HG02981 (cell line): ENCODE measurements at regions not wholly inside any gene's neighbourhood (a gene's known extent, or its start where the extent isn't known, plus 50 kb on each side); places are given as distances from the start of the nearest gene placed in this dataset.
"Not testable (repeated sequence)": the region's sequence is repeated elsewhere in the genome, so short reads cannot be mapped to it uniquely, and the experiment has no call there.

Source experiments
- ATAC-seq: cut with Tn5 transposase; IDR thresholded peaks from one replicate; pipeline ENCODE4 v1.9.1; 2021; ENCODE audit warnings: mild to moderate bottlenecking, moderate library complexity; ENCODE audit not compliant: unreplicated experiment

DNA sequence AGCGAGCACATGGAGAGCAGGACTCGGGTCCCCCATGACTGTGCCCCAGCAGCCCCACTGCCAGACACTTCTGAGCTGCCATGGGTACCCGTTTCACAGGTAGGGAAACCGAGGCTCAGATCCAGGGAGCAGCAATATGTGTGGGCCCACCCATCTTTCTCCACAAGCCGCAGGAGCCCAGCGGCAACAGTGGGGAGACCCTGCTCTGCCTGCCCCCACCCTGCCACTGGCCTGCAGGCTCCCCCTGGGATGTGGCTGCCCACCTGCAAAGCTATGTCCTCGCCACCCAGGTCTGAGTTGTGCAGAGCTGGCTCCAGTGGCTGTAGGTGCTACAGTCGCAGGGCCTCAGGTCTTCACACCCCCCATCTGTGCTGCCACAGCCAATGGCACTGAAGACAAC is 50.6 kb upstream of the C1QTNF9B start:
- no peak for ATAC-seq

DNA sequence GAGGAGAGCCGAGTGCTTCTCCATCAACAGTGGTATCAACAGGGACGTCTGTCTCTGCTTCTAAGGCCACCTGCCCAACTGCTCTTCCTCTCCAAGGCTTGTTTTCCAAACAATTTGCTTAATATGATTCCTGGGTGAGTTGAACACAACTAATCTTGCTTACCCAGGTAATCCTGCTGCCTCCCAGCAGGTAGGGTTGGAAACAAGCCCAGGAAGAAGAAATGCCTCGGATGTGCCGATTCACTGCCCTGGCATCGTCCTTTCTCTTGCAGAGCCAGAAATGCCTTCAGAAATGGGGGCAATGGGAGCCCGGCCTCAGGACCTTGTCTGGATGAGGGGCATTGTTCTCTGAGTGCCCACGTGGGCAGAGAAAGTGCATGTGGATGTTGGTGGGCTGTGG is 51.9 kb upstream of the C1QTNF9B start:
- ATAC-seq, result no peak

DNA sequence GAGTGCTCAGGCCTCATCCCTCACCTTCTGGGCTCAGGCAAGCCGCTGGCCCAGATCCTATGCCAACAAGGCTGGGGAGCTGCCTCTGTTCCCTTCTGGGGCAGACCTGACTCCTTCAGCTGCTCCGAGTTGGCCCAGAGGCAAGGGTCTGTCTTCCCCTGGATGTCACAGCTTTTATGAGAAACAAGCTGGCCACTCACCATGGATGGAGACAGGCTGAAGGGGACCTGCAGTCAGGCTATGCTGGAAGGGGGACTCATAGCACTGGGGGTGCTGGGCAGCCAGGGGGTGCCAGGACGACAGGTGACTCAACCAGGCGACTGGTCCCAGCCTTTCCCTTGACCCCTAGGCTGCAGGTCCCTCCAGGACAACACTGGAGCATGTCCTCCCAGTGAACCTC is 52.4 kb upstream of the C1QTNF9B start:
- ATAC-seq, result no peak

DNA sequence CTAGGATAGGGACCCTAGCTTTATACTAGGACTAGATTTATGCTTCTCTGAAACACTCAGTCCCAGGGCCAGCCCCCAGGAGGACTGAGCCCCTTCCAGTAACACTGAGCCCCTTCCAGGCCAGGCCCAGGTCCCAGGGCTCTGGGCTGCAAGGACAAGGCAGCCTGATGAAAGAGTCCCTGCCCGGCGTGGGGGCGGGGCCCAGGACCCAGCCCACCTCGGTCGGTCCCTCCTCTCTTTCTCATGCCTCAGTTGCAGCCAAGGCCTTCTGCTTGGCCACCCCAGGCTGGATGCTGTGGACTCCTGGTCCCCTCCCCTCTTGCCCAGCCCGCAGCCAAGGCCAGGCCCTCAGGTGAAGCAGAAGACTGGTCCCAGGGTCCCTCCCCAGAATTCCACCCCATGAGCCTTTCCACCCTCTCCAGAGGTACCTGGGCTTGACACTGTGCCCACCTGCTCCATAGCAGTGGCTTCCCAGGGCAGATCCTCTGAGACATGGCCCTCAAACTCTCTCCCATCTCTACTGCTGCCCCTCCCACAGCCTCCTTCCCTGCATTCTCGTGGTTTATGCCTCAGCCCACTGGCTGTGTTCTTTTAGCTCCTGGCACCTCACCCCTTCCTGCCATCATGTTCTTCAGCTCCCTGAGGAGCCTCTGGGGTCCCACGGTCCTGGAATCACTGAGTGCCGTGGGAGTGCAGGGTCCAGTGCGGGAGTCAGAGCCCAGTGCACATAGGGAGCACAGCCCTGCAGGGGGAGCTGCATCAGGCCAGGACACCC is 53.6 kb upstream of the C1QTNF9B start:
- no peak for ATAC-seq

DNA sequence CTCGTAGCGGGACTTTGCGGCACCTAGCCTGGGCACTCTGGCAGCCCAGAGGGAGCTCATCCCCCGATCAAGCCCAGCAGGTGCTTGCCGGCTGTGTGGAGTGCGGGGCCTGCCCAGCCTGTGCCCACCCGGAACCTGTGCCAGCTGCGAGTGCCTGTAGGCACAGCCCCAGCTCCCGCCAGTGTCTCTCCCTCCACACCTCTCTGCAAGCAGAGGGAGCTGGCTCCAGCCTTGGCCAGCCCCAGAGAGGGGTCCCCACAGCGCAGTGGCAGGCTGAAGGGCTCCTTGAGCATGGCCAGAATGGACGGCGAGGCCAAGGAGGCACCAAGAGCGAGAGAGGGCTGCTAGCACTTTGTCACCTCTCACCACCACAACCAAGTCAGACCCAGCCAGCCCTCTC is 55.5 kb upstream of the C1QTNF9B start:
- ATAC-seq, result no peak

DNA sequence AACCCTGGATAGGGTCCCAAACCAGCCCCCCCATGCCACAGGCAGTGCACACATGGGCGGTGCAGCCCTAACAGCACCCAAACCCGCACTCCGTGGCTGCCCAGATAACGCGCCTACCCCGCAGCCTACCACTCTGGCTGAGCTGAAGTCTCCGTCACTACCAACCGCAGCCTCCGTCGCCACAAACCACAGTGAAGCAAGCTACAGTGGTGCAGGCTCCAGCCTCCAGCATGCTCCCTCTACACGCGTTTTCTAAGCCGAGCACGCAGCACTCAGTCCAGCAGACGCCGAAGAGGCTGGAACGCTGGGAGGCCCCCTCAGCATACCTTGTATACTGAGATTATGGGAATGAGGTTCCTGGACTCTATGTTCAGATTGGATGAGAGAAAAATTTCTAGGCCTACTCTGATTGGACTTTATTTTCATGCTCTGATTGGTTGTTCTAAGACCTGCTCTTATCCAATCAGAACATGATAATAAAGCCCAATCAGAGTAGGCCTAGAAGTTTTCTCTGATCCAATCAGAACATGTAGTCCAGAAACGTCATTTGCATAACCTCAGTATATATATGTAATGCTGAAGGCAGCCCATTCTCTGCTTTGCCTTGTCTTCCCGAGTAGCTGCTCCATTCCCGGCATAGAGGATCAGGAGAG is 56.7 kb upstream of the C1QTNF9B start:
- ATAC-seq, result no peak

DNA sequence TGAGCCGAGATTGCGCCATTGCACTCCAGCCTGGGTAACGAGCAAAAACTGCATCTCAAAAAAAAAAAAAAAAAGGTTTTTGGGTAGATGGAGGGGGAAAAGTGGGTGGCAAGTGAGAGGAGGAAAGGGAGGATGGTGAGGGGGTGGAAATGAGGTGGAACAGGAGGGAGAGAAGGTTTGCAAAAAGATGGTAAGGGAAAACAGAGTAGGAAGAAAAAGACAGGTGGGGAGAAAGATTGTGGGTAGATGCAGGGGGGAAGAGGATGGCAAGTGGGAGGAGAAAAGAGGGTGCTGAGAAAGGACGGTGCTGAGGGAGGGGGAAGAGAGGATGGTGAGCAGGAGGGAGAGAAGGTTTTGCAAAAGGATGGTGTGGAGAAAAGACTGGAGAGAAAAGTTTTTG is 57.8 kb upstream of the C1QTNF9B start:
- ATAC-seq, result no peak

DNA sequence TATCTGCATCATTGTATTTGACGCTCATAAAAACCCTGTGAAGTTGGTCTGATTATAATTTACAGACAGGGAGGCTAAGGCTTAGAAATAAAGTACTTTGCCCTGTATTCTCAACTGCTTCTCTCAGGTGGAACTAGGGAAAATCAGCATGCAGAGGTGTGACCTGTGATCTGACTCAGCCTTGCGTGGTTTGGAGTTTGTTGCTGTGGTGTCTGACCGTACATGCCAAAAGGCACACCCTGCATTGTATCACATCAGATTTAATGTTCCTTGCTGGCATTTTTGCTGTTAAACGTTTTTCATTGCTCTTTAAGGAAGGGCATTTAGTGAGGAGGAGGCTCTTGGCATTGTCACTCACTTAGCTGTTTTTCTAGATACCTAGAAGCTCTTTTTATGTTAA is 58.8 kb upstream of the C1QTNF9B start:
- no peak for ATAC-seq

DNA sequence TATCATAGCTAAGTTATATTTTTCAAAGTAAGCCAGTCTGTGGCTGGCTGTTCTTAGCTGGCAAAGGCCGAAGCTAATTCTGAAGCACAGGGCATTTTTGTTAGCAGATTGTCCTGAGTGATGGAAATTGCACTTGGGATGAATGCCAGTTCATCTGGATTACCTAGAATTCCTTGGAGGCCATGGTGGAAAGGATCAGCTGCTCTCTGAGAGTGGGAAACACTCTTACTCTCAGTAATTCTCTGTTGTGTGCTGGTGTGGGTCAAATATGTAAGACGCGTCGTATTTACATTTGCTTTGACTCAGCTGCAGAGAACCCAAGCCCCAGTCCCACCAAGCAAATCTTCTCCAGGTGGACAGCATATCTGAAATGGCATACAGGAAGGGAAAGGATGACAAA is 60.7 kb upstream of the C1QTNF9B start:
- no peak for ATAC-seq

DNA sequence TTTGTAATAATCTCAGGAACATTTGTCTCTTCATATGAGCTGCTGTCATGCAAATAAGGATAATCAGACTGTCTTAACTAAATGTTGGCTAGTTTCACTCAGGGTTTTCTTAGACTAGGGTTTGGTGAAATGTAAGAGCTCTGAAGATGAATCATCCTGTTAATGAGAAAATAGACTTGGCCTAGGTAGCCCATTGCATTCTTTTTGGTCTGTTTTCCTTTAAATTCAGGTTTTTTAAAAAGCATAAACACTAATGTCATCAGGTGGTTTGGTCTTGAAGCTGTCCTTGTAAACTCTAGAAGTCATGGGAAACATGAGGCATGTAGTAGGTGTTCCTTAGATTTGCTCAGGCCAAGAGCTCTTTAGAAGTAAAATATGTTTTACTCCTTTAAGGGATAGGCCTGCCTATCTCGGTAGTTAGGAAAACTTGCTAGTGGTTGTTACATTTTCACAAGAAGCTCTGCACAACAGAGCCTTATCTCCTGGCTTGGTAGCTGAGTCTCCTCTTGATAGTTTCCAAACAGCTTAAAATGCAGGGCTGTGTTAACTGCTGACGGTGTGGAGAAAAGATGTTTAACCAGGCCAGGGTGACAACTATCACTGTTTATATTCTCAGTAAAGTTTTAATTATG is 62.0 kb upstream of the C1QTNF9B start:
- ATAC-seq, result no peak

DNA sequence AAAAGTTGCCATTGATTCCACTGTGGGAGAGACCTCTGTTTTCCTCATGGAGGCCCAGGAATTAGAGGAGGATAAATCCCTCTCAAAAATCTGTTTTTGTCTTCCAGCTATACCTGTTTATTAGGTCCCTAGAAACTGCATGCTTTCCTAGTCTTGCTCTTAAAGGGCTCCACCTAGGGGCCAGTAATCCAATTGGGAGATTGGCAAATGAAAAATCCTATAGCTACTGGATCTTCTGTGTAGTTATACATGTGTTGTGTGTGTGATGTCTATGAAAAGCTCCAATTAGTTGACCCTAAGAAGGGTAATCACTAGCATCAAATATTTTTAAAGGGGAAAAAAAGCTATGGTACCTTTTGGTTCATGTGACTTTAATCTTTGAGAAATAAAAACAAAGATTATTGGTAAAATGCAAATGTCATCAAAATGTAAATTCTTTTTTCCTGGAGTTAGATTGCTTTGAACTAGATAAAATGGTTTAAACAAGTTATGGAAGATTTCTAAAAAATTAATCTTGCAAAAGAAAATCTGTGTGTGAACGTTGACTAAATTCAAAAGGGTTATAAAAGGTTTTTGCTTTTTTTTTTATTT is 63.4 kb upstream of the C1QTNF9B start:
- ATAC-seq, result no peak

DNA sequence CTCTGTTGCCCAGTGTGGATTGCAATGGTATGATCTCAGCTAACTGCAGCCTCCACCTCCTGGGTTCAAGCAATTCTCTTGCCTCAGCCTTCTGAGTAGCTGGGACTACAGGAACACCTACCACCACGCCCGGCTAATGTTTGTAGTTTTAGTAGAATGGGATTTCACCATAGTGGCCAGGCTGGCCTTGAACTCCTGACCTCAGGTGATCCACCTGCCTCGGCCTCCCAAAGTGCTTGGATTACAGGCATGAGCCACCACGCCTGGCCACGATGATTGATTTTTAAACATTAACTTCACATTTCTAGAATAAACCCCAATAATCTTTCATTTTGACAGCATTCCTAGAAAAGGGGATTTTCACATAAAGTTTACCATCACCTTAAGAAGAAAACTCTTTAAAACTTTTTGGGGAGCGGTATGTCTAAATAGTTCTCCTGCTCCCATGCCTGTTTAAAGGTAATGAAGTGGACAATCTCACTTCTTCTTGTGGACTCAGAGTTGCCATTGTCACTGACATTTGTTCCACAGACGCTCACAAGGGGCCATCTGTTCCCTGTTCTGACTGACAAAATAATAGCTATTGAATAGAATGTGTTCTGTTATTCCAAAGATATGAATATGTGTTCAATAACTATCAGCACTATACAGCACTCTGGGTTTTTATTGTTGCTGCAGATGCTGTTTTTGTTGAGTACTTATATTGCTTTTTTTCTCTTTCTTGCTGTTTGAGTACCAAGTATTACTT is 66.1 kb upstream of the C1QTNF9B start:
- no peak for ATAC-seq

DNA sequence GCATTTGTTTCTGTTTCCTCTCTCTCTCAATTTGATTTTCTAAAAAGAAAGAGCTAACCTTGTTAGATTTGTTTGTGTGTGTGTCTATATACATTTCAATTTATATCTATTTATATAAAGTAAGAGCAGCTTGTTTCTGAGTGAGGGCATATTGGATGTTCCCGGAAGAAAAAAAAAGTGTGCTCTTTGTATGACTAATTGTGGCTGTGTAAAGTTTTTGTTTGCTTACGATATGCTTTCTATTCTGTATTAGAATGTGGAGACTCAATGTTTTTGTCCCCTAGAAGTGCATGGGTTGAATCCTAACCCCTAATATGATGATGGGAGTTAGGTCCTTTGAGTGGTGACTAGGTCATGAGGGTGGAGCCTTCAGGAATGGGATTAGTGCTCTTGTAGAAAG is 66.6 kb upstream of the C1QTNF9B start:
- no peak for ATAC-seq

DNA sequence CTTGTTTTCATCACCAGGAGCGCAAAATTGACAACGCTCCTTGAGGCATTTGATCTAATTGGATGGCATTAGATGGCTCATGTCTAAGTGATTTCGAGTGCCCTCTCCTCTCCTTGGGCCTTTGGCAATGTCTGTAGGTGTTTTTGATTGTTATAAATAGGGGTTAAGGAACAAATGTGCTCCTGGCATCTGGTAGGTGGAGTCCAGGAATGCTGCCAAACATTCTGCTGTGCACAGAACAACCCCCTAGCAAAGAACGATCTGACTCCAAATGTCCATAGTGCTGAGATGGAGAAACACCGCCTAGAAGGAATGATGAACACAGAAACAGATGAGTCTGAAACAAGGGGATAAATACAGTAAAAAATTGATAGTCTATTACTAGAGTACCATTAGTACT is 68.0 kb upstream of the C1QTNF9B start:
- no peak for ATAC-seq

DNA sequence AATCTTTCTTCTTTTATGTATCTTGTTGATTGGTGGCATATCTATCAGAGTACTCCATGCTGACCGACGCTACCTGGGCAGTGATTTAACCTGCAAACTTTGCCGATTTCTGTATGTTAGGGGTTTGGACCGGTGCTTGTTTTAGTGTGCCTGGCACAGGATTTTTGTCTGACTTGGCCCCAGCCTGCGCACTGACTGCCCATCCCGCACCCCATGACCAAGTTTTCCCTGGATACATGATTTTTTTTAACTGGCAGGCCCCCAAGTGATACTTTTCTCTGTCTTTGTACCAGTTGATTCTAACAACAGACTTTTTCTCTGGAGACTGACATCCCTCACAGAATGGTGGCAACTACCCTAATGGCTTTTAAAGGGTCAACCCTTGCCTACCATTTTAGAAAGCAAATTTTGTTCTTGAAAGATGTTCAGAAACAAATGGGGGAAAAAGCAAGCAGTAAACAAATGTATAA is 69.0 kb upstream of the C1QTNF9B start:
- no peak for ATAC-seq

DNA sequence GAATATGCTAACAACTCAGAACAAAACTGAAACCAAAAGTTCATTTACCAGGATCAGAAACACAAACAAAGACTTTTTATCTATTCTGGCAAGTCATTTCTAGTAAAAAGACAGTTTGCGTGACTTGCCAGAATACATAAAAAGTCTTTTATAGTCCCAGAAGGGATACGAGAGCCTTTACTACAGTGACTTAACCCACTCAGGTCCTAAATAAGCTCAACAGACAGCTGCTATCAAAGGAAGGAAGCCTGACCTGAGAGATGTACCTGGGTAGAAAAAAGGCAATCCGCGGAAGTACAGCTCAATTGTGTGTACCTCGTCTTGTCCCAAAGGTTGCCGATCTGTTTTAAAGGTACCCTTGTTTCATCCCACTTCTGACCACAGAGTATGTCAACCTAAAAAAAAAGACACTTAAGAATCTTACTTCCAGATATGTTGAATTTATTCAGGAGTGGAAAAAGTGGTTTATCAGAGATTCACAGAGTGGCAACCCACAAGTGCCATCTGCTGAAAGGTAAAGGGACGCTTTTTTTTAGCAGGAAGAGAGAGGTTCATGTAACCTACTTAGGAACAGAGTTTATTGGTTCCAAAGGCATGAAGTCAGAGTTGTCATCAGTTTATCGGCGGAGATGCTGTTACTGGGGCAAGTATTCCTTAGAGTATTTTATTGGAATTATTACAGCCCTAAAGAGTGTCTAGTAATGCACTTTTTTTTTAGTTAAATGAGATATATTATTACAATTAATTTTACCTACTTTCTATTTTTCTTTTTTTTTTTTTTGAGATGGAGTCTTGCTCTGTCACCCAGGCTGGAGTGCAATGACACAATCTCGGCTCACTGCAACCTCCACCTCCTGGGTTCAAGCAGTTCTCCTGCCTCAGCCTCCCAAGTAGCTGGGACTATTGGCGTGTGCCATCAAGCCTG is 69.7 kb upstream of the C1QTNF9B start:
- ATAC-seq, result no peak

DNA sequence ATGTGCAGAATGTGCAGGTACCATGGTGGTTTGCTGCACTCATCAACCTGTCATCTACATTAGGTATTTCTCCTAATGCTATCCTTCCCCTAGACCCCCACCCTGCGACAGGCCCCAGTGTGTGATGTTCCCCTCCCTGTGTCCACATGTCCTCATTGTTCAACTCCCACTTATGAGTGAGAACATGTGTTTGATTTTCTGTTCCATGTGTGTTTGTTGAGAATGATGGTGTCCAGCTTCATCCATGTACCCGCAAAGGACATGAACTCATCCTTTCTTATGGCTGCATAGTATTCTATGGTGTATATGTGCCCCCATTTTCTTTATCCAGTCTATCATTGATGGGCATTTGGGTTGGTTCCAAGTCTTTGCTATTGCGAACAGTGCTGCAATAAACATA is 70.5 kb upstream of the C1QTNF9B start:
- ATAC-seq, result not testable (repeated sequence)

DNA sequence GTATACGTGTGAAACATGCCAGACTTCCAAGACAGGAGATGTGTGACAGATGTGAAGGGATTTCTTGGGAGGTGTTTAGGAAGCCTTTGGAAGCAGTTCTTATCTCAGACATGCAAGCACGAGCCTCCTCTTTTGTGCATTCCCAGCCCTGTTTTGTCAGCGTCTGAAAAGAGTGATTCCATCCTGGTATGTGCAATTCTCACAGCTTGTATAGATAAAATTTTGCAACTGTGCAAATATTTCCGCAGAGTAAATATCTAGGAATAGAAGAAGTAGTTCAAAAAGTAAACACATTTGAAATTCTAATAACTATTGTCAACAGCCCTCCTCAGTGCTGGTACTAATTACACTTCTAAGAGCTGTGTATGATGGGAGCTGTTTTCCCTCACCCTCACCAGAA is 72.3 kb upstream of the C1QTNF9B start:
- no peak for ATAC-seq

DNA sequence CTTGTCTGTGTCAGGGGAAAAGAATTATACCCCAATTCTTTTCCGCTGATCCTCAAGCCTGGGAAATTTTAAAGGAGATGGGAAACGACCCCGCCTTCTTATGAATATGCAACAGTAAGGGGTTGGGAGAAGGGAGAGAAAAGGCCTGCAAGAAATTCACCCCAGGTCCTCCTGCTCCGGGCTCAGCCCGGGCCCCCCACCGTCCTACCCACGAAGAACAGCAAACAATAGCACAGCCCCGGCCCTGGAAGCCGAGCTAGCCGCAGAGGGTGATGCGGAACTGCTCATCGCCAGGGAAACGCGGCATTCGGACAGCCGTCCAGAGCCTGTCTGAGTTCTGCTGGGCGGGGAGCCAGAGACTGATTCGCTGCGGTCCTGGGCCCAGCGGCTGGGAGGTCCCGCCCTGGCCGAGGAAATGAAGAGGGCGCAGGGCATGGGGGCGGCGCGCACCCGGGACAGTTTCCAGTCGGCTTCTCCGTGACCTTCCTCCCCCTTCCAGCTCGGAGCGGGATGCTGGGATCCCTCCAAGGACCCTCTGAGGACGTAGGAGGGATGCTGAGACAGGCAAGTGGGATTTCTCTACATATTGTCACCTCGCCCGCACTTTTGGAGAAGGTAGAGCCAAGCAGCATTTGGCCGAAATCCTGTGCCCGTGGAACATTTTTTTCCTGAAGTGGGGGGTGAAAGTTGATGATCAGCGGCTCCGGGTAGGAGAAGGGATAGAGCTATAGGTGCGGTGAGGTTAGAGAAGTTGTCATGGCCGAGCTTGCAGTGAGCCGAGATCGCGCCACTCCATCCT is 82.3 kb upstream of the C1QTNF9B start:
- peak; percentile 62 for ATAC-seq
